Pancreas (tissue), 10 donors: ENCODE measurements at regions not wholly inside any gene's neighbourhood (a gene's known extent, or its start where the extent isn't known, plus 50 kb on each side); places are given as distances from the start of the nearest gene placed in this dataset.

ENCODE experiments used
- ATAC-seq, 4 donors: fragments of 200-7000 bp; cut with Tn5 transposase; one replicate each; pipeline versions ENCODE4 v1.8.0 to v1.9.1; 2020; ENCODE audit warnings: mild to moderate bottlenecking in 4 of 4, moderate library complexity in 4 of 4
- DNase-seq, 6 donors: peaks; one replicate each; pipeline ENCODE4 v3.0.0-alpha.2; 2020
- FAIRE-seq: peaks from 2 replicates; lab custom pipeline; 2012; peaks lifted over from hg19 to GRCh38; lab: Jason Lieb, UNC
- H3K27ac ChIP-seq, 4 donors: fragments of 200-600 bp; sonication (generic); 1 replicate in 3 of 4; 2 replicates in 1 of 4; pipeline versions ENCODE4 v1.5.0 to v1.8.0; 2020
- H3K27me3 ChIP-seq, 4 donors: fragments of 200-600 bp; one replicate each; pipeline ENCODE4 v1.8.0; 2021
- H3K36me3 ChIP-seq, 3 donors: fragments of 200-600 bp; sonication (generic) in 1 of 3; one replicate each; pipeline versions ENCODE4 v1.5.0 to v1.8.0; 2020 to 2021
- H3K4me1 ChIP-seq, 3 donors: fragments of 200-600 bp; one replicate each; pipeline ENCODE4 v1.8.0; 2021
- H3K4me3 ChIP-seq, 4 donors: fragments of 200-600 bp; sonication (generic) in 2 of 4; one replicate each; pipeline versions ENCODE4 v1.5.0 to v1.8.0; 2020 to 2021
- H3K9me3 ChIP-seq, 4 donors: fragments of 200-600 bp; one replicate each; pipeline ENCODE4 v1.8.0; 2021
- CTCF ChIP-seq, 4 donors: fragments of 200-600 bp; sonication (generic) in 3 of 4; IDR thresholded peaks; one replicate each; pipeline versions ENCODE4 v1.5.0 to v1.8.0; 2021; ENCODE audit warnings: antibody characterized with exemption in 4 of 4
- WGBS, 2 donors: extraction: QIAGEN DNeasy Blood & Tissue Kit; methylation state at CpG; one replicate each; pipeline ENCODE4 v1.1.7; 2013; 5-methylcytosine and 5-hydroxymethylcytosine counted together
- intact Hi-C, 3 donors: fragments of 100-400 bp; cut with DNase I; formaldehyde crosslinking; loops; one replicate each; pipeline versions ENCODE4 v1.11.1 to v1.14.2; 2022
- donor health status: healthy with polysubstance abuse.
- donor health status: DM: no; HTN: no; CAD: no; lungs with moderate emphysema.
- donor health status: DM: no; HTN: no; CAD: no.
- donor health status: control.
- donor health status: control.
- donor health status: Bipolar disorder and iron deficiency.
- donor health status: DM: yes; HTN: yes; CAD: no.
- donor health status: DM: no; HTN: no; CAD: no.
- donor health status: DM: no; HTN: no; CAD: no.
- donor health status: DM: yes; HTN: yes; CAD: no.

GRCh38 chr1:36542962-36543515, 60.3 kb upstream of the CSF3R start:
- ATAC-seq: no peak
- no peaks in the 10 kb centered on the region for H3K9me3 ChIP-seq
- H3K27ac ChIP-seq: no peak overlapping the region
- WGBS, 2 donors: 53 to 65% methylated on average over 6 of the region's 6 CpGs
- H3K36me3 ChIP-seq: no peaks in the 10 kb centered on the region
- intact Hi-C loops: no loop called here
- FAIRE-seq: no peak
- H3K27me3 ChIP-seq: no peaks in the 10 kb centered on the region
- no peaks in the 10 kb centered on the region for H3K4me1 ChIP-seq
- no peak for DNase-seq
- no peak for TF ChIP-seq CTCF (IDR thresholded peaks at IDR 0.05)
- H3K4me3 ChIP-seq: no peak overlapping the region

- DNase-seq (no peak), FAIRE-seq (no peak)
- 48 to 51% methylated on average over 13 of the region's 13 CpGs for WGBS, 2 donors
Observed at GRCh38 chr1:36542024-36542961, 59.6 kb upstream of the CSF3R start.

GRCh38 chr1:36540056-36540455, 57.3 kb upstream of the CSF3R start:
- Histone ChIP-seq H3K4me1 (peaks cover 0 to 6% (median 0%) of the 10 kb centered on the region in 3 donors), H3K27me3 (no peaks in the 10 kb centered on the region), H3K27ac (no peak overlapping the region), H3K9me3 (no peaks in the 10 kb centered on the region), H3K36me3 (no peaks in the 10 kb centered on the region), H3K4me3 (no peak overlapping the region)
- no peak for TF ChIP-seq CTCF (IDR thresholded peaks at IDR 0.05)
- intact Hi-C loops: no loop called here
- no peak for FAIRE-seq
- ATAC-seq: no peak
- 76 to 77% methylated on average over 10 of the region's 10 CpGs for WGBS, 2 donors
- no peak for DNase-seq

More at GRCh38 chr1:36542024-36542961, 59.6 kb upstream of the CSF3R start:
- intact Hi-C loops: no loop called here
- Histone ChIP-seq H3K9me3 (no peaks in the 10 kb centered on the region), H3K4me3 (no peak overlapping the region), H3K4me1 (peaks cover 0 to 3% (median 0%) of the 10 kb centered on the region in 3 donors), H3K27me3 (no peaks in the 10 kb centered on the region), H3K27ac (no peak overlapping the region), H3K36me3 (no peaks in the 10 kb centered on the region)
- no peak for TF ChIP-seq CTCF (IDR thresholded peaks at IDR 0.05)
- ATAC-seq: no peak

- no peak for TF ChIP-seq CTCF (IDR thresholded peaks at IDR 0.05)
- intact Hi-C loops: no loop called here
- Histone ChIP-seq H3K9me3 (no peaks in the 10 kb centered on the region), H3K27me3 (no peaks in the 10 kb centered on the region), H3K27ac (no peak overlapping the region), H3K4me1 (peaks cover 0 to 6% (median 0%) of the 10 kb centered on the region in 3 donors), H3K4me3 (no peak overlapping the region), H3K36me3 (no peaks in the 10 kb centered on the region)
- no peak for FAIRE-seq
- no peak for DNase-seq
- ATAC-seq: no peak
- WGBS, 2 donors: 76% methylated on average over 2 of the region's 2 CpGs
Observed at GRCh38 chr1:36539526-36539925, 56.8 kb upstream of the CSF3R start.

- Histone ChIP-seq H3K4me3 (no peak overlapping the region), H3K9me3 (no peaks in the 10 kb centered on the region), H3K36me3 (no peaks in the 10 kb centered on the region), H3K27me3 (no peaks in the 10 kb centered on the region), H3K27ac (no peak overlapping the region), H3K4me1 (peaks cover 0 to 6% (median 0%) of the 10 kb centered on the region in 3 donors)
- ATAC-seq (no peak), DNase-seq (no peak), FAIRE-seq (no peak)
- WGBS, 2 donors: 70 to 80% methylated on average over 4 of the region's 4 CpGs
- no peak for TF ChIP-seq CTCF (IDR thresholded peaks at IDR 0.05)
- intact Hi-C loops: no loop called here
Observed at GRCh38 chr1:36537991-36538390, 55.3 kb upstream of the CSF3R start.
